IMR-90 (cell line): ENCODE measurements at regions not wholly inside any gene's neighbourhood (a gene's known extent, or its start where the extent isn't known, plus 50 kb on each side); places are given as distances from the start of the nearest gene placed in this dataset.

Source experiments
- ATAC-seq: fragments of 200-7000 bp; cut with Tn5 transposase; 2 replicates; pipeline ENCODE4 v1.9.1; 2020; ENCODE audit warnings: low read depth, mild to moderate bottlenecking, moderate library complexity
- BruUV-seq: library from RNA; stranded (reverse); fragments of 400-500 nt; replicated peaks from 2 replicates; lab custom pipeline; 2021; lab: Mats Ljungman, UMichigan
- CTCF ChIA-PET: fragments of 300-600 bp; formaldehyde crosslinking; extraction: SDS; loops from one replicate; lab custom pipeline; 2021; ENCODE audit warnings: antibody characterized with exemption; lab: Yijun Ruan, JAX
- POLR2A ChIA-PET: fragments of 300-600 bp; sonication (Branson Sonifier 250); formaldehyde crosslinking; loops from one replicate; lab custom pipeline; 2022; ENCODE audit warnings: antibody characterized with exemption; ENCODE audit not compliant: unreplicated experiment; lab: Charles Lee
- DNase-seq: peaks from one replicate; pipeline ENCODE4 v3.0.0; 2013
- H2AFZ ChIP-seq: replicated peaks from 2 replicates; pipeline ENCODE3; 2013; ENCODE audit warnings: low read length, mild to moderate bottlenecking; ENCODE audit not compliant: poor library complexity
- H2AK5ac ChIP-seq: 2 replicates; pipeline ENCODE4 v1.6.1; 2013; ENCODE audit warnings: low read depth, low read length, inconsistent platforms
- H2AK9ac ChIP-seq: replicated peaks from 2 replicates; pipeline ENCODE3; 2013; ENCODE audit warnings: mild to moderate bottlenecking, low read depth, low read length, moderate library complexity; ENCODE audit not compliant: poor library complexity
- H2BK120ac ChIP-seq: 2 replicates; pipeline ENCODE4 v1.6.1; 2013; ENCODE audit warnings: low read depth, low read length, inconsistent platforms
- H2BK15ac ChIP-seq: 3 replicates; pipeline ENCODE4 v1.6.1; 2013; ENCODE audit warnings: low read depth, low read length, inconsistent platforms
- H2BK20ac ChIP-seq: 2 replicates; pipeline ENCODE4 v1.6.1; 2013; ENCODE audit warnings: low read depth, mild to moderate bottlenecking, inconsistent platforms, low read length, moderate library complexity
- H2BK5ac ChIP-seq: 2 replicates; pipeline ENCODE4 v1.6.1; 2013; ENCODE audit warnings: mild to moderate bottlenecking, low read depth, low read length, inconsistent platforms; ENCODE audit not compliant: poor library complexity, severe bottlenecking
- H3K14ac ChIP-seq: replicated peaks from 2 replicates; pipeline ENCODE4 v1.6.1; 2013; ENCODE audit warnings: low read depth, low read length, inconsistent platforms
- H3K18ac ChIP-seq: 2 replicates; pipeline ENCODE4 v1.6.1; 2013; ENCODE audit warnings: low read depth, low read length, control low read depth
- H3K23ac ChIP-seq: 2 replicates; pipeline ENCODE4 v1.6.1; 2013; ENCODE audit warnings: low read depth, low read length, inconsistent platforms
- H3K27ac ChIP-seq: 2 replicates; pipeline ENCODE4 v1.5.1; 2013; ENCODE audit warnings: mild to moderate bottlenecking, control low read depth, low read length; ENCODE audit not compliant: insufficient read depth
- H3K27me3 ChIP-seq: 2 replicates; pipeline ENCODE4 v1.6.1; 2013; ENCODE audit warnings: low read length; ENCODE audit not compliant: control insufficient read depth, insufficient read depth
- H3K36me3 ChIP-seq: 2 replicates; pipeline ENCODE4 v1.6.1; 2013; ENCODE audit warnings: low read length, mixed read lengths; ENCODE audit not compliant: control insufficient read depth, insufficient read depth
- H3K4ac ChIP-seq: 2 replicates; pipeline ENCODE4 v1.6.1; 2013; ENCODE audit warnings: low read depth, low read length, inconsistent platforms
- H3K4me1 ChIP-seq: 2 replicates; pipeline ENCODE4 v1.6.1; 2013; ENCODE audit warnings: low read length, mixed read lengths; ENCODE audit not compliant: control insufficient read depth, insufficient read depth
- H3K4me2 ChIP-seq: 2 replicates; pipeline ENCODE4 v1.6.1; 2013; ENCODE audit warnings: low read depth, mild to moderate bottlenecking, control low read depth, low read length, moderate library complexity
- H3K4me3 ChIP-seq: 2 replicates; pipeline ENCODE4 v1.5.1; 2013; ENCODE audit warnings: low read depth, mild to moderate bottlenecking, control low read depth, low read length, moderate library complexity; ENCODE audit not compliant: insufficient read depth
- H3K56ac ChIP-seq: 2 replicates; pipeline ENCODE4 v1.6.1; 2013; ENCODE audit warnings: low read length, inconsistent platforms; ENCODE audit not compliant: insufficient read depth; ENCODE audit errors: extremely low read depth
- H3K79me1 ChIP-seq, 2 experiments: 2 replicates each; pipeline ENCODE4 v1.6.1; 2013; ENCODE audit warnings: low read length in 2 of 2, inconsistent platforms in 1 of 2, low read depth in 1 of 2
- H3K9ac ChIP-seq: 2 replicates; pipeline ENCODE4 v1.6.1; 2013; ENCODE audit warnings: low read depth, low read length, control low read depth
- H3K9me1 ChIP-seq: 2 replicates; pipeline ENCODE4 v1.6.1; 2013; ENCODE audit warnings: low read length, inconsistent platforms; ENCODE audit not compliant: insufficient read depth
- H3K9me3 ChIP-seq: 2 replicates; pipeline ENCODE4 v1.6.1; 2013; ENCODE audit warnings: low read length; ENCODE audit not compliant: control insufficient read depth, insufficient read depth
- H4K20me1 ChIP-seq: 2 replicates; pipeline ENCODE4 v1.6.1; 2013; ENCODE audit warnings: low read length, inconsistent platforms; ENCODE audit not compliant: insufficient read depth
- H4K5ac ChIP-seq: 2 replicates; pipeline ENCODE4 v1.6.1; 2013; ENCODE audit warnings: mild to moderate bottlenecking, low read depth, low read length, control low read depth
- H4K8ac ChIP-seq, 2 experiments: 2 replicates each; pipeline ENCODE4 v1.6.1; 2013; ENCODE audit warnings: low read depth in 2 of 2, low read length in 2 of 2, control low read depth in 1 of 2, inconsistent platforms in 1 of 2
- H4K91ac ChIP-seq: 2 replicates; pipeline ENCODE4 v1.6.1; 2013; ENCODE audit warnings: low read depth, low read length, inconsistent platforms; ENCODE audit not compliant: insufficient read depth
- FOS ChIP-seq: fragments of 150-350 bp; IDR thresholded peaks from 2 replicates; pipeline ENCODE4 v1.6.1; 2016; ENCODE audit warnings: low read depth, low read length
- MAFK ChIP-seq: IDR thresholded peaks from 2 replicates; pipeline ENCODE4 v1.6.1; 2012; ENCODE audit warnings: low read depth, low read length, improper control_type of control experiment
- MAZ ChIP-seq: IDR thresholded peaks from 2 replicates; pipeline ENCODE4 v1.6.1; 2012; ENCODE audit warnings: low read depth, mild to moderate bottlenecking, low read length, improper control_type of control experiment, moderate library complexity, borderline replicate concordance
- MXI1 ChIP-seq: IDR thresholded peaks from 2 replicates; pipeline ENCODE4 v1.6.1; 2012; ENCODE audit warnings: low read depth, mild to moderate bottlenecking, low read length, moderate library complexity, borderline replicate concordance
- POLR2A ChIP-seq: IDR thresholded peaks from 2 replicates; pipeline ENCODE4 v1.6.1; 2012; ENCODE audit warnings: mild to moderate bottlenecking, low read depth, low read length
- RCOR1 ChIP-seq: IDR thresholded peaks from 2 replicates; pipeline ENCODE4 v1.6.1; 2012; ENCODE audit warnings: mild to moderate bottlenecking, low read length, improper control_type of control experiment; ENCODE audit not compliant: insufficient replicate concordance
- RFX5 ChIP-seq: IDR thresholded peaks from 2 replicates; pipeline ENCODE4 v1.8.0; 2012; ENCODE audit warnings: low read depth, mild to moderate bottlenecking, low read length, moderate library complexity
- SMC3 ChIP-seq: fragments of 150-350 bp; IDR thresholded peaks from 2 replicates; pipeline ENCODE4 v1.6.1; 2016; ENCODE audit warnings: low read depth, mild to moderate bottlenecking, antibody characterized with exemption, low read length, moderate library complexity
- WGBS, 2 experiments: methylation state at CpG; one replicate each; pipeline versions ENCODE4 v1.1.5 to v1.1.7; 2013; ENCODE audit warnings: missing lambda C conversion rate in 2 of 2; ENCODE audit not compliant: insufficient read length in 1 of 2; ENCODE audit errors: extremely low coverage in 2 of 2; 5-methylcytosine and 5-hydroxymethylcytosine counted together
- dilution Hi-C: fragments of 300-500 bp; cut with HindIII; formaldehyde crosslinking; loops from one replicate; pipeline ENCODE4 v1.14.3; 2018; ENCODE audit warnings: low sequenced_read_pairs; ENCODE audit not compliant: unreplicated experiment
- in situ Hi-C: fragments of 300-500 bp; cut with MboI; formaldehyde crosslinking; loops from 3 replicates; pipeline ENCODE4 v1.14.3; 2019; ENCODE audit warnings: low sequenced_read_pairs, inconsistent platforms, mixed read lengths
- intact Hi-C: fragments of 100-400 bp; cut with micrococcal nuclease; formaldehyde crosslinking; loops from 2 replicates; pipeline ENCODE4 v1.10.0; 2022
- TF ChIP-seq, protein P1 (sequence below): conservative IDR thresholded peaks from 2 replicates; pipeline ENCODE4 v1.5.1; 2012; ENCODE audit warnings: mild to moderate bottlenecking, low read depth, low read length, improper control_type of control experiment
- TF ChIP-seq, protein P2 (sequence below): fragments of 150-350 bp; IDR thresholded peaks from 2 replicates; pipeline ENCODE4 v1.6.1; 2017; ENCODE audit warnings: mild to moderate bottlenecking, antibody characterized with exemption, low read length, low read depth
- TF ChIP-seq, protein P3 (sequence below): fragments of 150-350 bp; IDR thresholded peaks from 2 replicates; pipeline ENCODE4 v1.6.1; 2016; ENCODE audit warnings: low read depth, mild to moderate bottlenecking, low read length, moderate library complexity, borderline replicate concordance

- Histone ChIP-seq H4K5ac (no peak overlapping the region), H3K4me2 (no peak overlapping the region), H2AFZ (no peak overlapping the region), H2BK5ac (no peak overlapping the region), H4K8ac (no peak overlapping the region), H2BK15ac (no peak overlapping the region), H3K9me1 (no peaks in the 10 kb centered on the region), H3K9me3 (0 out of 2 replicates have a peak, but pooled peaks cover 2% of the 10 kb centered on the region), H3K4ac (no peak overlapping the region), H3K36me3 (no peaks in the 10 kb centered on the region), H3K23ac (no peak overlapping the region), H3K56ac (no peak overlapping the region), H3K9ac (no peak overlapping the region), H3K4me1 (no peaks in the 10 kb centered on the region), H3K18ac (no peak overlapping the region), H4K20me1 (no peaks in the 10 kb centered on the region), H2AK9ac (no peak overlapping the region), H4K91ac (no peak overlapping the region), H3K27ac (no peak overlapping the region), H3K14ac (no peak overlapping the region), H3K27me3 (no peaks in the 10 kb centered on the region), H2BK120ac (no peak overlapping the region), H3K79me1 (no peaks in the 10 kb centered on the region), H3K4me3 (no peak overlapping the region), H2BK20ac (no peak overlapping the region), H2AK5ac (no peak overlapping the region)
- in situ Hi-C loops, result no loop called here
- TF ChIP-seq SMC3 (no peak), FOS (no peak), POLR2A (no peak), MXI1 (no peak), MAZ (no peak), MAFK (no peak), RCOR1 (no peak), RFX5 (no peak)
- TF ChIP-seq, protein P1, sequence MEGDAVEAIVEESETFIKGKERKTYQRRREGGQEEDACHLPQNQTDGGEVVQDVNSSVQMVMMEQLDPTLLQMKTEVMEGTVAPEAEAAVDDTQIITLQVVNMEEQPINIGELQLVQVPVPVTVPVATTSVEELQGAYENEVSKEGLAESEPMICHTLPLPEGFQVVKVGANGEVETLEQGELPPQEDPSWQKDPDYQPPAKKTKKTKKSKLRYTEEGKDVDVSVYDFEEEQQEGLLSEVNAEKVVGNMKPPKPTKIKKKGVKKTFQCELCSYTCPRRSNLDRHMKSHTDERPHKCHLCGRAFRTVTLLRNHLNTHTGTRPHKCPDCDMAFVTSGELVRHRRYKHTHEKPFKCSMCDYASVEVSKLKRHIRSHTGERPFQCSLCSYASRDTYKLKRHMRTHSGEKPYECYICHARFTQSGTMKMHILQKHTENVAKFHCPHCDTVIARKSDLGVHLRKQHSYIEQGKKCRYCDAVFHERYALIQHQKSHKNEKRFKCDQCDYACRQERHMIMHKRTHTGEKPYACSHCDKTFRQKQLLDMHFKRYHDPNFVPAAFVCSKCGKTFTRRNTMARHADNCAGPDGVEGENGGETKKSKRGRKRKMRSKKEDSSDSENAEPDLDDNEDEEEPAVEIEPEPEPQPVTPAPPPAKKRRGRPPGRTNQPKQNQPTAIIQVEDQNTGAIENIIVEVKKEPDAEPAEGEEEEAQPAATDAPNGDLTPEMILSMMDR, result no peak
- TF ChIP-seq, protein P2, sequence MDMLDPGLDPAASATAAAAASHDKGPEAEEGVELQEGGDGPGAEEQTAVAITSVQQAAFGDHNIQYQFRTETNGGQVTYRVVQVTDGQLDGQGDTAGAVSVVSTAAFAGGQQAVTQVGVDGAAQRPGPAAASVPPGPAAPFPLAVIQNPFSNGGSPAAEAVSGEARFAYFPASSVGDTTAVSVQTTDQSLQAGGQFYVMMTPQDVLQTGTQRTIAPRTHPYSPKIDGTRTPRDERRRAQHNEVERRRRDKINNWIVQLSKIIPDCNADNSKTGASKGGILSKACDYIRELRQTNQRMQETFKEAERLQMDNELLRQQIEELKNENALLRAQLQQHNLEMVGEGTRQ, result no peak
- TF ChIP-seq, protein P3, sequence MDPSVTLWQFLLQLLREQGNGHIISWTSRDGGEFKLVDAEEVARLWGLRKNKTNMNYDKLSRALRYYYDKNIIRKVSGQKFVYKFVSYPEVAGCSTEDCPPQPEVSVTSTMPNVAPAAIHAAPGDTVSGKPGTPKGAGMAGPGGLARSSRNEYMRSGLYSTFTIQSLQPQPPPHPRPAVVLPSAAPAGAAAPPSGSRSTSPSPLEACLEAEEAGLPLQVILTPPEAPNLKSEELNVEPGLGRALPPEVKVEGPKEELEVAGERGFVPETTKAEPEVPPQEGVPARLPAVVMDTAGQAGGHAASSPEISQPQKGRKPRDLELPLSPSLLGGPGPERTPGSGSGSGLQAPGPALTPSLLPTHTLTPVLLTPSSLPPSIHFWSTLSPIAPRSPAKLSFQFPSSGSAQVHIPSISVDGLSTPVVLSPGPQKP, result no peak
- ChIA-PET POLR2A (no interaction called here), CTCF (no interaction called here)
- WGBS, 2 experiments, result no CpG with 5 or more reads among the region's 3 CpGs
- dilution Hi-C loops, result no loop called here
- intact Hi-C loops, result no loop called here
- no peak for DNase-seq
- ATAC-seq, result no peak
- BruUV-seq, result no TSS peak
Observed at GRCh38 chr1:106456832-106457231, 599.6 kb upstream of the PRMT6 start.
